ENCODE measurements at regions not wholly inside any gene's neighbourhood (a gene's known extent, or its start where the extent isn't known, plus 50 kb on each side); places are given as distances from the start of the nearest gene placed in this dataset.

DNA sequence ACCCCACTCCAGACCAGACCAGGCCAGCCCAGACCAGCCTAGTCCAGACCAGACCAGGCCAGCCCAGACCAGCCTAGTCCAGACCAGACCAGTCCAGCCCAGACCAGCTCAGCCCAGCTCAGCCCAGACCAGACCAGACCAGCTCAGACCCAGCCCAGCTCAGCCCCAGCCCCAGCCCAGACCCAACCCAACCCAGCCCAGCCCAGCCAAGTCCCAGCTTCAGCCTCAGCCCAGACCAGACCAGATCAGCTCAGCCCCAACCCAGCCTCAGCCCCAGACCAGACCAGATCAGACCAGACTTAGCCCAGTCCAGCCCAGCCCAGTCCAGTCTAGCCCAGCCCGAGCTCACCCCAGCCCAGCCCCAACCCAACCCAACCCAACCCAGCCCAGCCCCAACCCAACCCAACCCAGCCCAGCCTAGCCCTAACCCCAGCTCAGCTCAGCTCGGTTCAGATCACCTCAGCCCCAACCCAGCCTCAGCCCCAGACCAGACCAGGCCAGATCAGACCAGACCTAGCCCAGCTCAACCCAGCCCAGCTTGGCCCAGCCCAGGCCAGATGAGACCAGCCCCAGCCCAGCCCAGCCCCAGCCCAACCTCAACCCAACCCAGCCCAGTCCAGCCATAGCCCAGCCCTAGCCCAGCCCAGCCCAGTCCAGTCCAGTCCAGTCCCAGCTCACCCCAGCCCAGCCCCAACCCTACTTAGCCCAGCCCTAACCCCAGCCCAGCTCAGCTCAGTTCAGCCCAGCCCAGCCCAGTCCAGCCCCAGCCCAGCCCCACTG lies 204.7 kb downstream of the BCL11B start:
- DNase-seq: no peak

DNA sequence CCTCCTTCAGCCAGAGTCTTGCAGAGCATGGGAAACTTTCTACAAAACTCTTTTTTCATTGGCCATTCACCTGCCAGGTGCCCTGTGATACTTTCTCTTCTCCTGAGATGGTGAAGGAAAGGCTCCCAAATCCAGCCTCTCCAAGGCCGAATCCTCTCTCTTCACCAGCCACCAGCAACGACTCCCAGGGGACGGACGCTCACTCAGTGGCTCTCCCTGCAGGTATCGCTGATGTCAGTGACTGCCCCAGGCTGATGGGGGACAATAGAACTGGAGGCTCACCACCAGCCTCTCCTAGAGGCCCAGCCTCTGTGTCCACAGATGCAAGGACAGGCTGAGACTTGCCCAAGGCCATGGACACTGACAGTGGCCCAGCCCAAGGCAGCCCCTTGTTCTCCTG lies 204.1 kb downstream of the BCL11B start:
- DNase-seq: no peak

DNA sequence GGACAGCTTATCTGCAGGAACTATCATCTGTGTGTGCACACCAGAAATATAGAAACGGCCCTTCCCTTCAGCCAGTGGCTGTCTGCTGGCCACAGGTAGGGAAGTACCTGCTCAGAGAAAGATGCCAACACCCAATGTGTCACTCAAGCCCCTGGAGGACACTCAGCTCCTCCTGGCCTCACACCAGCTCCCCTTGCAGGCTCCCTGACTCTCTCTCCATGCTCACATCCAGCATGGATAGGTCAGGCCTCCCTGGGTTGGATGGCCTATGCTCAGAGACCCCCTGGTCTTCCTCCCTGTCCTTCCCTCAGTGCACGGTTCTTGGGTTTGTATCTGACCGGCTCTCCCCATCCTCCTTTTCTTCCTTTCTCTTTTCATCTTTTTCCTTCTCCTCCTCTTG lies 202.1 kb downstream of the BCL11B start:
- DNase-seq: no peak

DNA sequence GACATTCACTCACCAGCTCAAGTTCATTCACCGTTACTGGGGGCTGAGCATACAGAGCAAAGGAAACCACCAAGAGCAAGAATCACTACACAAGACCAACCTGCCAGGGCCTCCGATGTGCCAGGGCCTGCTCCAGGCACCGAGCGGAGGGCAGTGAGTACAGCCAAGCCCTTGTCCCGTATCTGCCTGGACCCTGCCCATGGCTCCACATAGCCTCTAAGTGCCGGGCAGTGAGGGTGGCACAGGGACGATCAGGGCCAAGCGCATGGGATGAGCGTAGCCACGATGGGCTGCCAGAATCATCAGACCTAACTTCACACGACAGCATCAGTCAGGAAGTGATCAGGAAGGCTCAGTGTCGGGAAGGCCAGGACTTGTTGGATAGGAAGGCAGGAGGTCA lies 199.6 kb downstream of the BCL11B start:
- DNase-seq: no peak

DNA sequence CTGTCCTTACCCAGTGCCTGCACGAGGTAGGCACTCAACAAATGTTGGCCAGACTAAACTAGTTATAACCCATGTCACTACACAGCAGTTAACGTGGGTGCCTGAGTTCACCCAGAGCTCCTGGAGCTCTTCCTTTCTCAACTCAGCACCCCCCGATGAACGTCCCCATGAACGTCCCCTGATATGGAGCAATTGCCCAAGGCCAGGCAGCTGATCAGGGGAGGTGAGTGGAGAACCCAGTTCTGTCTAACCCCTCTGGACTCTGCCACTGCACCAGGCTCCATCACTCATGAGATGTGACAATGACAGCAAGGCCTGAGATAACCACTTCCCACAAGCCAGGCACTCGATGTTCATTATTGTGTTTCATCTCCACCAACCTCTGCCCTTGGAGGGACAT lies 199.0 kb downstream of the BCL11B start:
- DNase-seq: no peak

DNA sequence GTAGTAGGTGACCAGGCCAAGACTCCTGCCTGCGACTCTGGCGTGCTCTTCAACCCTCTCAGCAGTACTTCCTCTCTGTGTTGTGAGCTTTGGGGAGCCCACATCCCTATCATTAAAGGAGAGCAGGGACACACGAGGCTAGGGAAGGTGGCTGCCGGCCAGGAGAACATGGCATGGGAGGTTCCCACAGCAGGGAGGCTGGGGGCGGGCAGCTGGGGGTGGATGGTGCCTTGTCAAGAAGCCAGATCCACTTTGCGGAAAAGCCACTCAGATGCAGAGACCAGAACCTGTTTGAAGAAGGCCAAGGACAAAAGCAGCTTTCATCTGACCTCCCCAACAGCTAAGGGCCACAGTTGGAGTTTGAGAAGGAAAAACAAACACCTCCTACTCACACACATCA lies 198.6 kb downstream of the BCL11B start:
- DNase-seq: no peak

DNA sequence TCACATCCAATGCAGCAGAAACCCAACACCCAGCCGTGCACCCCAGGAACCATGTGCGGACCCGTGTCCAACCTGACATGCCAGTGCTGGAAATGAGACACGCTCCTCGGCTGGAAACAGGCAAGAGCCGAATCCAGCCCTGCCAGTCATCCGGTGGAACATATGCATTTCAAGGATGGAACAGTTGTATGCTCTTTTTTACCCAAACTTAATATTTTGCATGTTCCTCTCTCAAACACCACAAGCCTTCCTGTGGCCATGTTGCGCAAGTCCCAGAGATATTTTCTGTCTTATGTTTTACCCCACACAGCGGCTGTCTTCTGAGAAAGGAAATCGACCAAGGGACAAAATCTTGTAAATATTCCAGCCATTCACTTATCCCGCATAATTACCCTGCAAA lies 196.9 kb downstream of the BCL11B start:
- no peak for DNase-seq

DNA sequence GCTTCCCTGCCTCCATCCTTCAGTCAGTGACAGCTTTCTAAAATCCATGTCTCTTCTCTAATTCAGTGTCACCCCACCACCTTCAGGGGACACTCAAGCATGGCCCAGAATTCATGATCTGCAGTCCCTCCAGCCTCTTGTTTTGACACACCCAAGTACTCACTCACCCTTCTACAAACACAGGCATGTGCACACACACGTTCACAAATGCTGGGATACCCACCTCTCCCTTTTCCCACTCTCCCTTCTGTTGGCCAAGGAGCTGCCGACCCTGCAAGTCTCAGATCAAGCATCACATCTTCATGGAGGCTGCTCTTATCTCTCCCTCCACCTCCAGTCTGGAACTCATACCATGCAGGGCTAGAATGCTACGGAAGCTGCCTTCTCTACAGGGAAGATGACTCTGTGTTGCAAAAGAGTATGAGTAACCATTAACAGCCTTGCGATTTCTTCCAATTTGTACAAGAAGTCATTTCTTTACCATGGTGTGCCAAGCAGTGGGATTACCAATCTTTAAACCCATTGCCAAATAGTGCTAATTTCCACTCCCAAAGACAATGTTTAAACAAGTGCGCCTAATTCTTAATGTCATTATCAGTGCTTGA lies 196.1 kb downstream of the BCL11B start:
- no peak for DNase-seq

DNA sequence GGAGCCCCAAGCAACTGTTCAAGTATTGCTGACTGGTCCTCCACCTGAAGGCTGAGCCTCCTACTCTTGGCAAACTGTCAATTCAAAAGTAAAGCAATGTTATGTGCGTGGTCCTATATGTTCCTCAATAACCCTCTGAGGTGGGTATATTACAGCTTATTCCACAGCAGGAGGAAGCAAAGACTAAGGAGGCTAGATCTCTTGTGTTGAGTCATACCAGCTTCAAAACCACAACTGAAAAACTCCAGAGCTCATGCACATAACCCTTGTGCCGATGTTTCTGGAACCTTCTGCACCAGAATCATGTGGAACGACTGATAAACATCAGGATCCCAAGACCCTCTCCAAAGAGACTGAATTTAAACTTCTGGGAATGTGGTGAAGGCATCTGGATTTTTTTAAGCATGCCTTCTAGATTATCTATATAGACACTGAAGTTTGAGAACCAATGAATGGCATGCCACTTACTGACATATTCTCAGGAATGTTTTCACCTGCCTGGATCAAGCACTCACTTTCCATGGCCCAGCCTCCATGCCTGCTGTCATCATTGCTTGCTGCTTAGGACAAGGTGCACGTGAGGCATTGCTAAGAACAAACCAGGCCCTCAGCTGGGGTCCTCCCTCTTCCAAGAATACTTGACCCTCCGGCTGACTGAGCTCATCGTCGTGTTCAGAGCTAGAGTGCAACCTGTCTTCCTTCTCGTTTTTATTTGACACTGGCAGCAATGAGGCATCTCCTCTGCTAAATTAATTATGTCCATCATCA lies 194.7 kb downstream of the BCL11B start:
- no peak for DNase-seq

DNA sequence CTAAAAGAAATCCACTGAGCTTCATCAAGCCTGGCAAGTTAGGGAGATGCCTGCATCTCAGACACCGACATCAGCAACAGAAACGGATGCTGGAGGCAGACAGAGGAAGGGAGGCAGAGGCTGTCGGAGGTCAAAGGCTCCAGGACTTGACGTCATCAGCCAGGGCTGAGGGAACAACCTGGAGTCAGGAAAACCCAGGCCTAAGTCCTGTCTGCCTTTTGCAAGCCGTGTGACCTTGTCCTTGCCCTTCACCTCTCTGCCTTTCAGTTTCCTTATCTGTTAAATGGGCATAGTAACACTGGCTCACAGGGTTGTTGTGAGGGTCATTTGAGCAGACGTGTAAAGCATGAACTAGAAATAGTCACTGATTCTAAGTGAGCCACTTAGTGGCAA lies 194.2 kb downstream of the BCL11B start:
- DNase-seq: no peak

DNA sequence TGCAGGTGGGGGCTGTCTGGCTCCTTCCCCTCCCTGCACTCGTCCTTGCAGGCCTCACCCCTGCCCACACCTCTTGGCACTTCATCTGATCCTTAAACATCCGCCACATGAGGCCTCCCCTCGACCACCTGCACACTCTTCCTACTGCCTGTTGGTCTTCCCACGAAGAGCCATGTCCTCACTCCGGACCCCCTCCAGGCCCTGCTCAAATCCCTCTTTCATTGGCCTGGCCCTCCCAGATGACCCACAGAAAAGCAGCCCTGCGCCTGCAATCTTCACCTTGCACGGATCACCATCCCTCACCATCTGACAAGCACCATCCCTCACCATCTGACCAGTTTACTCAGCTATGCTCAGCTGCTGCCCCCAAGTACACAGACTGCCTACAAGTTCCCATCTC lies 193.6 kb downstream of the BCL11B start:
- no peak for DNase-seq

DNA sequence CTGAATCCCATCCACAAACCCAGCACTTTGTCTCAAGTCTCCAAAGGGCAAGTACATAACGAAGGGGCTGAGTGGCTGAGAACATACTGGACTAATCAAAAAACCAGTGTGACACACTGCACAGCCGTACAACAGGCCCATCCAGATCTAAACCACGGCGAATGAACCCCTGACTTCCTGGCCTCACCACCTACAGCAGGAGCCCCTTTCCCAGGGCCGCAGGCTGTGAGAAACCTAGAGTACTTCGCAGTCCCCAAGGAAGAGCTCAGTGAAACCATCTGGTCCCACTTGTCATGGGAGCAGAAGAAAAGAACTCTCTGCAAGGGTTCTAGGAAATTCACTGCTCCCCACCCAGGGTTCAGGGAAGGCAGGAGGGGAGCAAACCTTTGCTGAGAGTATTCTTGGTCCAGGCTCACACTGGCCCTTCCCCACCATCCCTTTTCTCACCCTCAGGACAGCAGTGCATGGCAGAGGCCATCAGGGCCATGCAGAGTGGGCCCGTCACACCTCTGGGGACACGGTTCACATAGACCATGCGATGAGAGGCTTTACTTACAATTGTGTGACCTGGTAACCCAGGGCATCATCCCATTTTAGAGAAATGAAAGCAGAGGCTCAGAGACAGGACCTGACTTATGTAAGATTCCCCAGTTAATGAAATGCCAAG lies 192.8 kb downstream of the BCL11B start:
- no peak for DNase-seq

DNA sequence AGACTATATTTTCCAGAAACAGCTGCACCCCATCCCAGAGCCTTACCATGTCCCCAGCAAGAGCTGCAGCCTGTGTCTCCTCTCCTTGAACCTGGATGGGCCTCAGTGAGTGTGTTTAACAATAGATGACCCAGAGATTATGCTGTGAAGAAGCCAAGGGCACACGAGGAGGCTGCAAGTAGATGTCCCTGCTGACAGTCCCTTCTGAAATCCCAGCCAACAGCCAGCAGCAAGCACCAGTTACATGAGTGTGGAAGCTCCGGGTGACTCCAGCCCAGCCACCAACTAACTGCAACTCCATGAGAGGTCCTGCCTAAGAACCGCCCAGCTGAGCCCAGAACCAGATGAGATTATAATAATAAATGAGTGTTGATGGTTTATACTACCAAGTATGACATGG lies 191.7 kb downstream of the BCL11B start:
- no peak for DNase-seq

DNA sequence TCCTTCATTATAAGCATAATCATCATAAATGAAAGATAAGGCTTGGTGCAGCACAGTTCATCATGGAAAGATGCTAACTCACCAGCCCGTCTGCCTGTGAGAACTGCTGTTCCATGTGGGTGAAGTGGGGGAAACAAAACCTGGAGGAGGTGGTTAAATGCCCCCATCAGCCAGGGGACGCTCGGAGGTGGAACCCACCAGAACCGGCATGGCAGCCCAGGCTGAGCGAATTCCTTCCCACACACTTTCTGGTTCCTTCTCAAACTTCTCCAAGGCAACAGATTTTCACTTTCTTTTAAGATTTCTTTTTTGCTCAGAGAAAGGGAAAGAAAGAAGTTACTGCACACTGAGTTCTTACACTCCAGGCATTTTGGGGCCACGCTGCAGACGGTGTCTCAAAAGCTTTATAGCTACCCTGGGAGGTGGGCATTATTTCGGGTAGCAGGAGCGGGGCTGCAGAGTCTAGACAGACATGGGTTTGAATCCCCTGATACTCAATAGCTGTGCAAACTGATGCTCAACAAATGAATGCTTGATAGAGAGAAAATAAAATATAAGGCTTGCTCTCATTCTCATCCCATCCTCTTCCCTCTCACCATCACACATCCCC lies 190.7 kb downstream of the BCL11B start:
- no peak for DNase-seq

DNA sequence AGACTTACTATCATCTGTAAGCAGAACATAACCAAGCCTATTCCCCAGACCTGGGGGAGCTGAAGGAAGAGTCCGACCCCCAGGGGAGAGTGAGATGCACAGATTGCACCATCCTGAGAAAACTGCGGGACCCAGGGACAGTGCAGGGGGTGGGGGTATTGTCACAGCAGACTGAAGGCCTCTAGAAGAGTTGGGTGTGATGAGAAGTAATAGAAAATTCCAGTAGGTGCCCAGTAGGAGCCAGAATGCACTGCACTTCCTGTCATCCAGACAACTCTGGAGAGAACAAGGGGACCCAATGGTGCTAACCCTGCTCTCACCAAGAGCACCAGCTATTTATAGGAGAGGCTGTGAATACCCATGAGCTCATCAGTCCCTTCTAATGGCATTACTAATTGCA lies 190.1 kb downstream of the BCL11B start:
- no peak for DNase-seq

DNA sequence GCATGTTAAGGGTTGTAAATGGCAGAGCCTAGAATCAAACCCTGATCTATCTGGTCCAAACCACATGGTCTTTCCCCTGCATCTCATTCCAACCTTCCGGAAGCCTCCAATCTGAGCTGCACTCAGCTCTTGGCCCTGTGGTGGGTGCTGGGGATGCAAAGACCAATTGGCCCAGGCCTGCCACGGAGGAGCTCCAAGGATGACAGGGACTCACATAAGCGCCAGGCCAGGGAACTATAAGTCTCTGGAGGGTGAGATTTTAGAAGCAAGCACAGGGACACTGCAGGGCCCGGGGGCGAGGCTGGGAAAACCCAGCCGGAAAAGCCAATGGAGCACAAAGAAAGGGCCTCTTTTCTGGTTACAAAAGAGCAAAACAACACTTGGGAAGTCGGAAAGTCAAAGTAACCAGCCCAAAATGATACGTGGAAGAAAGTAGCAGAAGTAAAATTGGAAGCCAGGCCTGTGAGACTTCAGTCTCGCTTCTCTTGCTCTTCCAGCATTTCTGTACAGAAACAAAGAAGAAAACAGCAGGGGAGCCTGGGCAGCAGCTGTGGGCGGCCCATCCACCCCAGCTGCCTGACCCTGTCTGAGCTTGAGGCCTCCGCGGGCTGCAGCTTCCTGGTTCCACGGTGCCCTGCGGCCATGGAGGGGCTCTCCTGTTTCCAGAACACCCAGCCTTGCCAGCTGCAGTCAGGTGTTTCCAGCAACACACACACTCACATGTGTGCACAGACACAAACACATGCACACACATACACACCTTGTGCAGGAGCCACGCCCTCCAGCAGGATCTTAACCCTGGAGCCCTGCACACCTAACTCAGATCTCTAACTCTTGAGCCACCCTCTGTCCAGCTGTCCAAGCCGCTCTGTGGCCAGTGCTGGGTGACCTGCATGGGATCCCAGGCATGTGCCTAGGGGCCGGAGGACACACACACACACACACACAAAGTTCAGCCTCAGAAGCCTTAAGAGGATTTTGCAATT lies 178.2 kb downstream of the BCL11B start:
- no peak for DNase-seq

DNA sequence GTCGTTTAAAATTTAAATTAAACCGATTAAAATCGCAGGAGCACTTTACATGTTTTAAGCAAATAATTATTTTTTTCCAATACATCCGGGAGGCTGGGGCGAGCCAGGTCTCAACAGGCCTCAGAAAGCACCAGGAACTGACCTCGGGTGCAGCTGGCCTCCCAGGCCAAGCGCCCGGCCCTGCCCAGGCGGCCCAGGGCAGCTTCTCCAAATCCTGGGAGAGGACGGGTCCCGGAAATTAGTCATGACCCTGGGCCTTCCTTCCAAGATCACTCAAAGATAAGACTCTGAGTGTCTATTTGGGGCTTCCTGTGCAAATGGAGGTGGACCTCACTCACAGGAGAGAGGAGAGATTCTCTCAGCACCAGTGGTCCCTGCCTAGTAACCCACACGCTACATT lies 177.1 kb downstream of the BCL11B start:
- DNase-seq: no peak

DNA sequence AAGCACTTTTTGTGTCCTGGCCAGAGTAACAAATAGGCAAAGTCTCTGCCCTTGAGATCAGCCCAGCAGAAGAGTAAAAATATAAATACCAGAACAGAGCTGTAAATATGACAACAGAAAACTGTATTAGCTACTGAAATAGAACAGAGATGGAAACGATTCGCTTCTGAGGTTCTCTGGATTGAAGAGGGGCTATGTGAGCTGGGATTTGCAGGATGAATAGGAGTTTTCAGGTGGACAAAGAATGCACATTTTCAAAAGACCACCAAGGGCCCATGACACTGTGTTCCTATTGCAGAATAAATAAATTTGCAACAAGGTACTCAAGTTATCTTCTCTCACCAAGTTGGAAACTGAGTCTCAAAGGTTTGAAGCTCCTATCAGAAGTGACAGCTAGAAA lies 176.6 kb downstream of the BCL11B start:
- DNase-seq: no peak

DNA sequence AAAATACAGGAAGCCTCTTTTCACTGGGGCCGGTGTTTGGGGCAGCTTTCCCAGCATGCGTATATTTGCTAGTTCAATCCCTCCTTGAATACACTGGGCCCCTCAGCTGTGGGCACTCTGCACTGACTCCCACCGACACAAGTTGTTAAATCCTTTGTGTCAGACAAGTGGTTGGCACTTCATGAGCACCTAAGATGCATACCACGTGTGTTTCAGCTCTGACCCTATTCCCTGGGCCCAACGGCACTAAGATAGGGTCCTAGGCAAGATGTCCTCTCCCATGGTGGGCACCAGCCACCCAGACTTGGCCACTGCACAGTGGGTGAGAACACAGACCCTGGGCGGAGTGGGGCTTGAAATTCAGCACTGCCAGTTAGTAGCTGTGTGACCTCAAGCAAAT lies 173.8 kb downstream of the BCL11B start:
- DNase-seq: no peak

DNA sequence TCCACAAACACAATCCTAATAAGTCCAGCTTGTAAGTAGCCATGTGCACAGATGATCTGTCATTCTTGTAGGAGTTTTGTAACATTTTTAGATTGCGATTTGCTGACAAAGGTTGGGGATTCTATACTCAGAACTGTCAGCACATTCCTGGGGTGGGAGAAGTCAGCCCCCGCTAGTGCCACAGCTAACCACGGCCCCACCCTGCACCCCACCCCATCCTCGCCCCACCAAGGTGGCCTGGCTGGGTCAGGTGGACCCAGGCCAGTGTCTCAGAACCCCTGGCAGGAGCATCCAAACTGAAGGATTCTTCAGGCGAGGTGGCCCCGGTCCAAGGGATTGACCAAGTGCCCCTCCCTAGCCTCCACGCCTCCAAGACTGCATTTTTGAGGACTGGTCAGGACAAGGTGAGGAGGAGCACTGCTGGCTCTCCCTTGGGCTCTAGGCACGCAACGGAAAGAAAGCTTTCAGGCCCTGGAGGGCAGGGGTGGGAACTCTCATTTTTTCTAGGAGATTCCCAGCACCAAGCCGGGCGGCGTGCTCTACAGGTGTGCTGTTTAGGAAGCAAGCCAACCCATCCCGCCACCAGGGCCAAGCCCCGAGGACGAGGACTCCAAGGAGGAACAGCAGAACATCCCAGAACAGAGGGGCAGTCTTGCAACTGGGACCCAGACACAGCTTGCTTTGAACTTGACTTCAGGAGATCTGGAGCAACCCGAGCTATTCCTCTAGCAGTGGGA lies 172.8 kb downstream of the BCL11B start:
- no peak for DNase-seq

All from CD4-positive, alpha-beta T cell treated with Interleukin-10 for 1 hour (primary cell).